H9 (cell line): ENCODE measurements at regions not wholly inside any gene's neighbourhood (a gene's known extent, or its start where the extent isn't known, plus 50 kb on each side); places are given as distances from the start of the nearest gene placed in this dataset.

Experiments used
- DNase-seq: peaks from one replicate; pipeline ENCODE4 v3.0.0-alpha.2; 2017
- H2AFZ ChIP-seq: one replicate; pipeline ENCODE4 v1.6.1; 2013; ENCODE audit warnings: mild to moderate bottlenecking, low read length, control low read depth, moderate library complexity
- H2AK5ac ChIP-seq: 2 replicates; pipeline ENCODE4 v1.6.1; 2013; ENCODE audit warnings: low read length, control low read depth, mixed read lengths; ENCODE audit not compliant: insufficient read length
- H2BK120ac ChIP-seq: one replicate; pipeline ENCODE4 v1.6.1; 2013; ENCODE audit warnings: low read depth, mild to moderate bottlenecking, low read length, control low read depth, inconsistent platforms; ENCODE audit not compliant: poor library complexity, severe bottlenecking
- H2BK12ac ChIP-seq: 2 replicates; pipeline ENCODE4 v1.6.1; 2013; ENCODE audit warnings: low read length, control low read depth, mixed read lengths, low read depth; ENCODE audit not compliant: insufficient read length
- H2BK15ac ChIP-seq: 2 replicates; pipeline ENCODE4 v1.6.1; 2013; ENCODE audit warnings: low read depth, low read length, control low read depth
- H2BK20ac ChIP-seq: one replicate; pipeline ENCODE4 v1.6.1; 2013; ENCODE audit warnings: low read depth, mild to moderate bottlenecking, low read length, control low read depth, inconsistent platforms; ENCODE audit not compliant: poor library complexity, severe bottlenecking
- H2BK5ac ChIP-seq: 2 replicates; pipeline ENCODE4 v1.6.1; 2013; ENCODE audit warnings: low read length, control low read depth, mixed read lengths; ENCODE audit not compliant: insufficient read length
- H3K14ac ChIP-seq: 2 replicates; pipeline ENCODE4 v1.6.1; 2013; ENCODE audit warnings: low read length, control low read depth; ENCODE audit not compliant: insufficient read depth
- H3K18ac ChIP-seq: 2 replicates; pipeline ENCODE4 v1.6.1; 2013; ENCODE audit warnings: low read depth, mild to moderate bottlenecking, mixed read lengths, low read length, control low read depth; ENCODE audit not compliant: insufficient read length
- H3K23ac ChIP-seq: 2 replicates; pipeline ENCODE4 v1.6.1; 2013; ENCODE audit warnings: low read length, control low read depth, mixed read lengths, low read depth; ENCODE audit not compliant: insufficient read length
- H3K23me2 ChIP-seq: 2 replicates; pipeline ENCODE4 v1.6.1; 2013; ENCODE audit warnings: low read depth, mild to moderate bottlenecking, mixed read lengths, low read length, control low read depth; ENCODE audit not compliant: insufficient read length, poor library complexity, severe bottlenecking
- H3K27ac ChIP-seq: 2 replicates; pipeline ENCODE4 v1.5.1; 2013; ENCODE audit warnings: low read length, control low read depth, mixed read lengths, low read depth; ENCODE audit not compliant: insufficient read length
- H3K27me3 ChIP-seq: 2 replicates; pipeline ENCODE4 v1.6.1; 2013; ENCODE audit warnings: low read length, control low read depth, inconsistent platforms; ENCODE audit not compliant: insufficient read depth
- H3K4ac ChIP-seq: 2 replicates; pipeline ENCODE4 v1.6.1; 2013; ENCODE audit warnings: low read depth, mild to moderate bottlenecking, control low read depth, inconsistent platforms, low read length, moderate library complexity
- H3K4me1 ChIP-seq: 2 replicates; pipeline ENCODE4 v1.6.1; 2013; ENCODE audit warnings: low read length, control low read depth, inconsistent platforms; ENCODE audit not compliant: insufficient read depth
- H3K4me2 ChIP-seq: 2 replicates; pipeline ENCODE4 v1.6.1; 2013; ENCODE audit warnings: low read length, control low read depth, mixed read lengths; ENCODE audit not compliant: insufficient read length, insufficient read depth
- H3K56ac ChIP-seq: 2 replicates; pipeline ENCODE4 v1.6.1; 2013; ENCODE audit warnings: low read depth, mild to moderate bottlenecking, mixed read lengths, low read length, control low read depth; ENCODE audit not compliant: insufficient read length
- H3K79me1 ChIP-seq: 2 replicates; pipeline ENCODE4 v1.6.1; 2013; ENCODE audit warnings: low read depth, mild to moderate bottlenecking, moderate library complexity, low read length, control low read depth, inconsistent platforms; ENCODE audit not compliant: insufficient read depth, poor library complexity, severe bottlenecking
- H3K79me2 ChIP-seq: 2 replicates; pipeline ENCODE4 v1.6.1; 2013; ENCODE audit warnings: low read length, control low read depth, inconsistent platforms; ENCODE audit not compliant: insufficient read depth
- H3K9ac ChIP-seq: 2 replicates; pipeline ENCODE4 v1.6.1; 2013; ENCODE audit warnings: low read length, control low read depth, mixed read lengths; ENCODE audit not compliant: insufficient read length; ENCODE audit errors: extremely low read depth
- H3K9me3 ChIP-seq: one replicate; pipeline ENCODE4 v1.6.1; 2013; ENCODE audit warnings: low read depth, low read length, inconsistent platforms; ENCODE audit not compliant: control insufficient read depth
- H3T11ph ChIP-seq: one replicate; pipeline ENCODE4 v1.6.1; 2013; ENCODE audit warnings: mild to moderate bottlenecking, low read length, control low read depth, inconsistent platforms
- H4K20me1 ChIP-seq: one replicate; pipeline ENCODE4 v1.6.1; 2013; ENCODE audit not compliant: control insufficient read depth, insufficient read length, insufficient read depth
- H4K5ac ChIP-seq: 2 replicates; pipeline ENCODE4 v1.6.1; 2013; ENCODE audit warnings: low read depth, mild to moderate bottlenecking, mixed read lengths, low read length, control low read depth; ENCODE audit not compliant: insufficient read length
- H4K8ac ChIP-seq: replicated peaks from 2 replicates; pipeline ENCODE4 v1.6.1; 2013; ENCODE audit warnings: low read length, control low read depth, mixed read lengths, low read depth; ENCODE audit not compliant: insufficient read length
- H4K91ac ChIP-seq: 2 replicates; pipeline ENCODE4 v1.6.1; 2013; ENCODE audit warnings: low read depth, mild to moderate bottlenecking, moderate library complexity, mixed read lengths, low read length, control low read depth; ENCODE audit not compliant: insufficient read length
- H3K27ac Mint-ChIP-seq, 3 experiments: 2 replicates in 2 of 3; 3 replicates in 1 of 3; pipeline ENCODE4 v1.8.0; 2020 to 2021; ENCODE audit warnings: mixed read lengths in 3 of 3, mild to moderate bottlenecking in 1 of 3, moderate library complexity in 1 of 3
- H3K27me3 Mint-ChIP-seq: 2 replicates; pipeline ENCODE4 v1.8.0; 2021; ENCODE audit warnings: low read depth, mild to moderate bottlenecking, moderate library complexity, mixed read lengths
- H3K36me3 Mint-ChIP-seq, 3 experiments: 2 replicates in 2 of 3; 3 replicates in 1 of 3; pipeline ENCODE4 v1.8.0; 2020 to 2021; ENCODE audit warnings: low read depth in 3 of 3, mixed read lengths in 3 of 3; ENCODE audit not compliant: insufficient read depth in 1 of 3
- H3K4me1 Mint-ChIP-seq, 2 experiments: 2 replicates each; pipeline ENCODE4 v1.8.0; 2020; ENCODE audit warnings: mixed read lengths in 2 of 2
- H3K4me3 Mint-ChIP-seq, 2 experiments: 2 replicates in 1 of 2; 3 replicates in 1 of 2; pipeline ENCODE4 v1.8.0; 2020 to 2021; ENCODE audit warnings: mild to moderate bottlenecking in 2 of 2, mixed read lengths in 2 of 2, moderate library complexity in 1 of 2
- H3K9me3 Mint-ChIP-seq, 2 experiments: 2 replicates in 1 of 2; 3 replicates in 1 of 2; pipeline ENCODE4 v1.8.0; 2020; ENCODE audit warnings: mild to moderate bottlenecking in 2 of 2, mixed read lengths in 2 of 2, moderate library complexity in 1 of 2
- WGBS: extraction: QIAGEN DNeasy Blood & Tissue Kit; methylation state at CpG from one replicate; pipeline ENCODE4 v1.1.7; 2013; ENCODE audit warnings: missing lambda C conversion rate, low lambda C conversion rate, mixed read lengths; ENCODE audit not compliant: insufficient read length; ENCODE audit errors: extremely low coverage; 5-methylcytosine and 5-hydroxymethylcytosine counted together
- TF ChIP-seq, protein P1 (sequence below): fragments of 200-600 bp; sonication (generic); conservative IDR thresholded peaks from 3 replicates; pipeline ENCODE4 v1.8.0; 2021; ENCODE audit warnings: antibody characterized with exemption, mild to moderate bottlenecking

DNA sequence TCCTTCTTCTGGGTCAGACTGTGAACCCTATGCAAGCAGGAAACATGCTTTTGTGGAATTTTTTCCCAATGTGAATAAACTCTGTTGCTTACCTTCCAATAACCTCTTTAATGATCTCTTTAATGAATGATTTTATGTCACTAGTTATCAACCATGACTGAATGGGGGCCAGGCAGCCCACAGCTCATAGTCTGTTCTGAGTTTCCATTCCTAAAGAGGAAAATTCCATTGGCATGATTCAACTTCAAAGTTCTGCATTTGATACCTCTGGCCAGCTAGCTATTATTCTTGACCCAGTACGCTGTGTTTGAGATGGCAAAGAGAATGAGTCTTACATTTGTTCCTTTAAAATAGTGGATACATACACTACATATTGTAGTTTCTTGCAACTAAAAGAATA, 867.8 kb upstream of the CELF2 start:
- no peaks in the 10 kb centered on the region for H3K4me1 ChIP-seq
- no CpG with 5 or more reads among the region's 1 CpG for WGBS
- no peak overlapping the region for H4K5ac ChIP-seq
- no peaks in the 10 kb centered on the region for H3K36me3 Mint-ChIP-seq
- H3K79me1 ChIP-seq = no peaks in the 10 kb centered on the region
- TF ChIP-seq, protein P1, sequence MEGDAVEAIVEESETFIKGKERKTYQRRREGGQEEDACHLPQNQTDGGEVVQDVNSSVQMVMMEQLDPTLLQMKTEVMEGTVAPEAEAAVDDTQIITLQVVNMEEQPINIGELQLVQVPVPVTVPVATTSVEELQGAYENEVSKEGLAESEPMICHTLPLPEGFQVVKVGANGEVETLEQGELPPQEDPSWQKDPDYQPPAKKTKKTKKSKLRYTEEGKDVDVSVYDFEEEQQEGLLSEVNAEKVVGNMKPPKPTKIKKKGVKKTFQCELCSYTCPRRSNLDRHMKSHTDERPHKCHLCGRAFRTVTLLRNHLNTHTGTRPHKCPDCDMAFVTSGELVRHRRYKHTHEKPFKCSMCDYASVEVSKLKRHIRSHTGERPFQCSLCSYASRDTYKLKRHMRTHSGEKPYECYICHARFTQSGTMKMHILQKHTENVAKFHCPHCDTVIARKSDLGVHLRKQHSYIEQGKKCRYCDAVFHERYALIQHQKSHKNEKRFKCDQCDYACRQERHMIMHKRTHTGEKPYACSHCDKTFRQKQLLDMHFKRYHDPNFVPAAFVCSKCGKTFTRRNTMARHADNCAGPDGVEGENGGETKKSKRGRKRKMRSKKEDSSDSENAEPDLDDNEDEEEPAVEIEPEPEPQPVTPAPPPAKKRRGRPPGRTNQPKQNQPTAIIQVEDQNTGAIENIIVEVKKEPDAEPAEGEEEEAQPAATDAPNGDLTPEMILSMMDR = no peak
- no peak overlapping the region for H3T11ph ChIP-seq
- no peaks in the 10 kb centered on the region for H3K23me2 ChIP-seq
- no peak overlapping the region for H3K27ac Mint-ChIP-seq
- H2BK120ac ChIP-seq = no peak overlapping the region
- H3K56ac ChIP-seq = no peak overlapping the region
- no peak overlapping the region for H2AK5ac ChIP-seq
- H2BK5ac ChIP-seq = no peak overlapping the region
- H2BK12ac ChIP-seq = no peak overlapping the region
- H3K9ac ChIP-seq = no peak overlapping the region
- H2BK20ac ChIP-seq = no peak overlapping the region
- no peak overlapping the region for H3K23ac ChIP-seq
- no peak overlapping the region for H2AFZ ChIP-seq
- H3K9me3 Mint-ChIP-seq = no peaks in the 10 kb centered on the region; a peak in 1 of 5 replicates
- no peak overlapping the region for H3K27ac ChIP-seq
- H3K4me1 Mint-ChIP-seq = no peaks in the 10 kb centered on the region; a peak in 1 of 4 replicates
- H3K14ac ChIP-seq = no peak overlapping the region
- H3K18ac ChIP-seq = no peak overlapping the region
- no peaks in the 10 kb centered on the region for H4K20me1 ChIP-seq
- H3K4me2 ChIP-seq = no peak overlapping the region
- H4K8ac ChIP-seq = no peak overlapping the region
- H3K27me3 Mint-ChIP-seq = no peaks in the 10 kb centered on the region
- H3K4ac ChIP-seq = no peak overlapping the region
- DNase-seq = no peak
- no peaks in the 10 kb centered on the region for H3K27me3 ChIP-seq
- no peaks in the 10 kb centered on the region for H3K9me3 ChIP-seq
- H4K91ac ChIP-seq = no peak overlapping the region
- no peak overlapping the region for H3K4me3 Mint-ChIP-seq
- H3K79me2 ChIP-seq = no peaks in the 10 kb centered on the region
- no peak overlapping the region for H2BK15ac ChIP-seq
